HEK293T (cell line): ENCODE measurements at regions not wholly inside any gene's neighbourhood (a gene's known extent, or its start where the extent isn't known, plus 50 kb on each side); places are given as distances from the start of the nearest gene placed in this dataset.

Experiments used
- ARNT ChIP-seq: fragments of 450-650 bp; IDR thresholded peaks from 2 replicates; pipeline ENCODE4 v1.6.1; 2017; ENCODE audit warnings: mild to moderate bottlenecking
- BHLHE40 ChIP-seq: fragments of 450-650 bp; IDR thresholded peaks from 2 replicates; pipeline ENCODE4 v1.6.1; 2016; ENCODE audit warnings: mild to moderate bottlenecking, moderate library complexity, borderline replicate concordance
- CTBP1 ChIP-seq: fragments of 450-650 bp; IDR thresholded peaks from 2 replicates; pipeline ENCODE4 v1.6.1; 2016; ENCODE audit warnings: borderline replicate concordance
- ELF4 ChIP-seq: fragments of 450-650 bp; IDR thresholded peaks from 2 replicates; pipeline ENCODE4 v1.6.1; 2017; ENCODE audit warnings: antibody characterized with exemption
- FOXA1 ChIP-seq: fragments of 450-650 bp; IDR thresholded peaks from 2 replicates; pipeline ENCODE4 v1.6.1; 2016; ENCODE audit warnings: mild to moderate bottlenecking
- FOXK2 ChIP-seq: fragments of 450-650 bp; IDR thresholded peaks from 2 replicates; pipeline ENCODE4 v1.6.1; 2016; ENCODE audit warnings: mild to moderate bottlenecking
- FOXM1 ChIP-seq: fragments of 450-650 bp; IDR thresholded peaks from 2 replicates; pipeline ENCODE4 v1.6.1; 2017; ENCODE audit warnings: mild to moderate bottlenecking, borderline replicate concordance
- HDGF ChIP-seq: fragments of 450-650 bp; IDR thresholded peaks from 2 replicates; pipeline ENCODE4 v1.6.1; 2017; ENCODE audit warnings: antibody characterized with exemption, borderline replicate concordance
- L3MBTL2 ChIP-seq: fragments of 450-650 bp; conservative IDR thresholded peaks from 2 replicates; pipeline ENCODE4 v1.6.1; 2016; ENCODE audit warnings: mild to moderate bottlenecking
- LEF1 ChIP-seq: fragments of 450-650 bp; IDR thresholded peaks from 2 replicates; pipeline ENCODE4 v1.6.1; 2017; ENCODE audit warnings: mild to moderate bottlenecking, borderline replicate concordance
- PKNOX1 ChIP-seq: fragments of 450-650 bp; IDR thresholded peaks from 2 replicates; pipeline ENCODE4 v1.6.1; 2016
- SP1 ChIP-seq: fragments of 450-650 bp; IDR thresholded peaks from 2 replicates; pipeline ENCODE4 v1.6.1; 2017
- SUZ12 ChIP-seq: fragments of 450-650 bp; IDR thresholded peaks from 2 replicates; pipeline ENCODE4 v1.6.1; 2016; ENCODE audit warnings: mild to moderate bottlenecking
- TARDBP ChIP-seq: fragments of 450-650 bp; IDR thresholded peaks from 2 replicates; pipeline ENCODE4 v1.6.1; 2016

GRCh38 chr2:145736871-145737270 is 1217.0 kb upstream of the ZEB2 start:
- TF ChIP-seq FOXA1 (no peak), HDGF (no peak), BHLHE40 (no peak), L3MBTL2 (no peak), FOXM1 (no peak), SUZ12 (no peak), CTBP1 (no peak), SP1 (no peak), TARDBP (no peak), PKNOX1 (no peak), ELF4 (no peak), ARNT (no peak), FOXK2 (no peak), LEF1 (no peak)
